HL-60 (cell line): ENCODE measurements at regions not wholly inside any gene's neighbourhood (a gene's known extent, or its start where the extent isn't known, plus 50 kb on each side); places are given as distances from the start of the nearest gene placed in this dataset.

Experiments used
- CTCF ChIP-seq: IDR thresholded peaks from one replicate; pipeline ENCODE4 v1.5.1; 2011; ENCODE audit warnings: low read length, control low read depth, inconsistent platforms; ENCODE audit not compliant: insufficient read depth
- GABPA ChIP-seq: IDR thresholded peaks from 2 replicates; pipeline ENCODE4 v1.6.1; 2012; ENCODE audit warnings: low read depth
- POLR2AphosphoS5 ChIP-seq: IDR thresholded peaks from 2 replicates; pipeline ENCODE4 v1.6.1; 2012; ENCODE audit warnings: low read depth
- REST ChIP-seq: IDR thresholded peaks from 2 replicates; pipeline ENCODE4 v1.6.1; 2012; ENCODE audit warnings: low read depth; ENCODE audit not compliant: insufficient replicate concordance

- TF ChIP-seq CTCF: no peak
- no peak for TF ChIP-seq REST
- no peak for TF ChIP-seq POLR2AphosphoS5
- TF ChIP-seq GABPA: no peak
These were observed 151.4 kb downstream of the ETAA1 start for GRCh38 chr2:67548317-67549201.
